Endothelial cell of umbilical vein (primary cell): ENCODE measurements at regions not wholly inside any gene's neighbourhood (a gene's known extent, or its start where the extent isn't known, plus 50 kb on each side); places are given as distances from the start of the nearest gene placed in this dataset.

Experiments used
- EZH2 ChIP-seq: IDR thresholded peaks from 2 replicates; pipeline ENCODE4 v1.6.1; 2012; ENCODE audit warnings: borderline replicate concordance, low read depth, mild to moderate bottlenecking, moderate library complexity, low read length, inconsistent platforms; ENCODE audit not compliant: severe bottlenecking
- GATA2 ChIP-seq: IDR thresholded peaks from 2 replicates; pipeline ENCODE4 v1.7.0; 2011; ENCODE audit warnings: low read depth, mild to moderate bottlenecking, moderate library complexity, mixed read lengths, low read length; ENCODE audit not compliant: insufficient read length, insufficient read depth
- MAX ChIP-seq: IDR thresholded peaks from 2 replicates; pipeline ENCODE4 v1.6.1; 2011; ENCODE audit not compliant: insufficient read depth, insufficient read length
- MYC ChIP-seq: IDR thresholded peaks from one replicate; pipeline ENCODE4 v1.6.1; 2011; ENCODE audit warnings: mild to moderate bottlenecking, low read depth, low read length
- POLR2A ChIP-seq: IDR thresholded peaks from 2 replicates; pipeline ENCODE4 v1.6.1; 2012; ENCODE audit warnings: low read depth, mild to moderate bottlenecking, control low read depth, low read length
- POLR2AphosphoS5 ChIP-seq: IDR thresholded peaks from 2 replicates; pipeline ENCODE4 v1.6.1; 2012; ENCODE audit warnings: low read depth, mild to moderate bottlenecking, control low read depth, low read length, moderate library complexity; ENCODE audit not compliant: insufficient read depth
- TF ChIP-seq, protein P1 (sequence below), 2 donors: IDR thresholded peaks; 1 replicate in 1 of 2; 2 replicates in 1 of 2; pipeline ENCODE4 v1.5.1; 2011; ENCODE audit warnings: low read length in 2 of 2, mild to moderate bottlenecking in 2 of 2, moderate library complexity in 2 of 2, control low read depth in 1 of 2, inconsistent platforms in 1 of 2, low read depth in 1 of 2; ENCODE audit not compliant: insufficient read depth in 1 of 2; ENCODE audit errors: extremely low read depth in 1 of 2

GRCh38 chr5:39774605-39775004 lies 349.8 kb upstream of the DAB2 start:
- TF ChIP-seq EZH2 (no peak), POLR2A (no peak), POLR2AphosphoS5 (no peak), MAX (no peak), GATA2 (no peak), MYC (no peak)
- TF ChIP-seq, protein P1, sequence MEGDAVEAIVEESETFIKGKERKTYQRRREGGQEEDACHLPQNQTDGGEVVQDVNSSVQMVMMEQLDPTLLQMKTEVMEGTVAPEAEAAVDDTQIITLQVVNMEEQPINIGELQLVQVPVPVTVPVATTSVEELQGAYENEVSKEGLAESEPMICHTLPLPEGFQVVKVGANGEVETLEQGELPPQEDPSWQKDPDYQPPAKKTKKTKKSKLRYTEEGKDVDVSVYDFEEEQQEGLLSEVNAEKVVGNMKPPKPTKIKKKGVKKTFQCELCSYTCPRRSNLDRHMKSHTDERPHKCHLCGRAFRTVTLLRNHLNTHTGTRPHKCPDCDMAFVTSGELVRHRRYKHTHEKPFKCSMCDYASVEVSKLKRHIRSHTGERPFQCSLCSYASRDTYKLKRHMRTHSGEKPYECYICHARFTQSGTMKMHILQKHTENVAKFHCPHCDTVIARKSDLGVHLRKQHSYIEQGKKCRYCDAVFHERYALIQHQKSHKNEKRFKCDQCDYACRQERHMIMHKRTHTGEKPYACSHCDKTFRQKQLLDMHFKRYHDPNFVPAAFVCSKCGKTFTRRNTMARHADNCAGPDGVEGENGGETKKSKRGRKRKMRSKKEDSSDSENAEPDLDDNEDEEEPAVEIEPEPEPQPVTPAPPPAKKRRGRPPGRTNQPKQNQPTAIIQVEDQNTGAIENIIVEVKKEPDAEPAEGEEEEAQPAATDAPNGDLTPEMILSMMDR (IDR thresholded peaks at IDR 0.05; ENCODE audit: extremely low read depth in 1 of 2, insufficient read depth in 1 of 2, low read depth in 1 of 2, low read length in 2 of 2): no peak
